Brain microvascular endothelial cell (primary cell): ENCODE measurements at regions not wholly inside any gene's neighbourhood (a gene's known extent, or its start where the extent isn't known, plus 50 kb on each side); places are given as distances from the start of the nearest gene placed in this dataset.
"Not testable (repeated sequence)": the region's sequence is repeated elsewhere in the genome, so short reads cannot be mapped to it uniquely, and the experiment has no call there.

Experiments used
- DNase-seq: peaks from one replicate; pipeline ENCODE4 v3.0.0-alpha.2; 2020
- H3K27ac ChIP-seq: fragments of 250-450 bp; sonication (Bioruptor Pico); 2 replicates; pipeline ENCODE4 v1.5.1; 2020; ENCODE audit warnings: mild to moderate bottlenecking, moderate library complexity
- H3K27me3 ChIP-seq: fragments of 250-450 bp; sonication (Bioruptor Pico); replicated peaks from 2 replicates; pipeline ENCODE4 v1.5.1; 2020; ENCODE audit warnings: mild to moderate bottlenecking
- H3K36me3 ChIP-seq: fragments of 250-450 bp; sonication (Bioruptor Pico); replicated peaks from 2 replicates; pipeline ENCODE4 v1.5.1; 2020; ENCODE audit warnings: mild to moderate bottlenecking
- H3K4me3 ChIP-seq: 2 replicates; pipeline ENCODE4 v1.5.1; 2011; ENCODE audit warnings: low read depth, mild to moderate bottlenecking, control low read depth, low read length, moderate library complexity
- CTCF ChIP-seq: IDR thresholded peaks from 2 replicates; pipeline ENCODE4 v1.5.1; 2011; ENCODE audit warnings: low read depth, mild to moderate bottlenecking, moderate library complexity, low read length, control low read depth, inconsistent platforms; ENCODE audit errors: missing control alignments
- in situ Hi-C: cut with HindIII; loops from 2 replicates; pipeline ENCODE4 v1.10.0; 2017; ENCODE audit warnings: low sequenced_read_pairs, low pct_ligation_motif_present

GRCh38 chr5:37930350-37930749, 90.5 kb upstream of the GDNF start:
- Histone ChIP-seq H3K36me3 (no peaks in the 10 kb centered on the region), H3K27ac (no peak overlapping the region), H3K4me3 (no peak overlapping the region), H3K27me3 (no peaks in the 10 kb centered on the region)
- no peak for DNase-seq
- in situ Hi-C loops: no loop called here
- no peak for TF ChIP-seq CTCF

GRCh38 chr5:37929791-37930190, 90.0 kb upstream of the GDNF start:
- in situ Hi-C loops: no loop called here
- TF ChIP-seq CTCF: no peak
- no peak overlapping the region for H3K4me3 ChIP-seq
- H3K27me3 ChIP-seq: no peaks in the 10 kb centered on the region
- H3K36me3 ChIP-seq: no peaks in the 10 kb centered on the region
- H3K27ac ChIP-seq: no peak overlapping the region
- no peak for DNase-seq

GRCh38 chr5:37927753-37928152, 87.9 kb upstream of the GDNF start:
- H3K27ac ChIP-seq, DNase-seq, H3K36me3 ChIP-seq, H3K27me3 ChIP-seq, H3K4me3 ChIP-seq, in situ Hi-C loops: not testable (repeated sequence)

GRCh38 chr5:37926732-37927131, 86.9 kb upstream of the GDNF start:
- Histone ChIP-seq H3K27me3 (no peaks in the 10 kb centered on the region), H3K4me3 (no peak overlapping the region), H3K36me3 (no peaks in the 10 kb centered on the region), H3K27ac (no peak overlapping the region)
- TF ChIP-seq CTCF: peak; percentile 22
- in situ Hi-C loops: no loop called here
- no peak for DNase-seq

- DNase-seq: no peak
- Histone ChIP-seq H3K36me3 (no peaks in the 10 kb centered on the region), H3K27me3 (peaks cover 4% of the 10 kb centered on the region), H3K4me3 (no peak overlapping the region), H3K27ac (no peak overlapping the region)
- TF ChIP-seq CTCF: no peak
- in situ Hi-C loops: no loop called here
Measured at GRCh38 chr5:37921452-37921851, 81.6 kb upstream of the GDNF start.

- no peak overlapping the region for H3K4me3 ChIP-seq
- no peak for TF ChIP-seq CTCF
- no peaks in the 10 kb centered on the region for H3K36me3 ChIP-seq
- peaks cover 11% of the 10 kb centered on the region for H3K27me3 ChIP-seq
- in situ Hi-C loops: no loop called here
- DNase-seq: no peak
- no peak overlapping the region for H3K27ac ChIP-seq
Measured at GRCh38 chr5:37918424-37918823, 78.6 kb upstream of the GDNF start.
